GM19035 (cell line): ENCODE measurements at regions not wholly inside any gene's neighbourhood (a gene's known extent, or its start where the extent isn't known, plus 50 kb on each side); places are given as distances from the start of the nearest gene placed in this dataset.
"Not testable (repeated sequence)": the region's sequence is repeated elsewhere in the genome, so short reads cannot be mapped to it uniquely, and the experiment has no call there.

Source experiments
- ATAC-seq: cut with Tn5 transposase; IDR thresholded peaks from one replicate; pipeline ENCODE4 v1.9.1; 2021; ENCODE audit not compliant: unreplicated experiment

DNA sequence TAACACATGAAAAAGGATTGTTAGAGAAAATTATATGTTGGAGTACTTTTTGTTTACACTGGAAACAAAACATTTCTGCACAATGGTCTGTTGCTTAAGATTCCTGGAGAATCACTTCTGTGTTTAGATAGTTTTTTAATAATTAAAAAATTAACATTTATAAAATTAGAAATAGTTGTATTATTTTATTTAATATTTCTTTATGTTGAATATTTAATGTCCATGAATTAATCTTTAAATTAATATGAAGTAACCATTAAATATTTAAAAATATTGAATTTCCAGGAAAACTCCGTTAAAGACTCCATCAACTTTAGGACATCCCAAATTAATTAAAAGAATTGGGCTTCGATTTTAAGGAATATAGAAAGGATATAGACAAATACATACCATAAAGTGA is 797.1 kb upstream of the GALNTL6 start:
- no peak for ATAC-seq

DNA sequence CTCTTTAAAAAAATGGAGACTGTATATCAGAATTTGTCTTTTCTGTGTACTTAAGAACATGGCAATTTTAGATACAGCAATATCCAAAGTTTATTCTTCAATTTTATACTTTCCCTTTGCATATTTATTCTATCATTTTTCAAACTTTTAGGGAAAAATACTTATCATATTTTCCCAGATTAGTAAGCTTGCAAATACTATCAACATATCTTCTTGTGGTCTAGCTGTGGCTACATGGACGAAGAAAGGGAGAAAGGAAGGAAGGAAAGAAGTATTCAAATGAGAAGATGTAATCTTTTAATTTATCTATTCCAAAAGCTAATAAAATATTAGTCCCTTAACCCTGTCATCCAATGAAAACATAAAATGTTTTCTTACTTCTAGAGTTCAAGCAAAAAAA is 797.8 kb upstream of the GALNTL6 start:
- ATAC-seq, result no peak

DNA sequence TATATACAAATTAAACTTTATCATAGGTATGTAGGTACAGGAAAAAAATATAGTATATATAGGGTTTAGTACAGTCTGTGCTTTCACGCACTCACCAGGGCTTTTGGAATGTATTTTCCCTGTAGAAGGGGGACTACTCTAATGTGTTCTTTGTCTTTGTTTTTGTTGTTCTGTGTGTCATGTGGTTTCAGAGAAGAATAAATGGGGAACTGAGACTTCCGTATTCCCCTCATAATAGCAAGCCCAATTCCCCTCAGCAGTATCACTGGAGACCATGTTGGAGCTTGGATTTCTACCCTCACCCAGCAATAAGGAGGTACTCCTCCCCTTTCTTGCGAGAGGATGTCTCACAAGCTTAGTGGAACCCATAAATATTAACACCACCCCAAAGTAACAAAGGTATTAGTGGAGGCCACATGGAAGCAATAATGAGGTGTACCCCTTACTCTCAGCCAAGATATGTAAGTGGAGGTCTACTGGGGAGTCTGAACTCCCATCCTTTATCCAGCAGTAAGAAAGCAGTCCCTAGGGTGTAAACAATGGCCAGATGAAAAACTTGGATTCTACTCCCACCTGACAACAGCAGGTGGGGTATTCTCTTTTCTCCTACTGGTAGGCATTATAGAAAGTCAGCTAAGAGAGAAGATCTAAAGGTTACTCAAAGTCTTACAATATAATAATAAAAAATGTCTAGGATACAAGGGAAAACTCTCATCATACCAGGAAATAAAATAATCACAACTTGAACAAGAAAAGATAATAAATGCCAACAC is 805.4 kb upstream of the GALNTL6 start:
- ATAC-seq, result no peak

DNA sequence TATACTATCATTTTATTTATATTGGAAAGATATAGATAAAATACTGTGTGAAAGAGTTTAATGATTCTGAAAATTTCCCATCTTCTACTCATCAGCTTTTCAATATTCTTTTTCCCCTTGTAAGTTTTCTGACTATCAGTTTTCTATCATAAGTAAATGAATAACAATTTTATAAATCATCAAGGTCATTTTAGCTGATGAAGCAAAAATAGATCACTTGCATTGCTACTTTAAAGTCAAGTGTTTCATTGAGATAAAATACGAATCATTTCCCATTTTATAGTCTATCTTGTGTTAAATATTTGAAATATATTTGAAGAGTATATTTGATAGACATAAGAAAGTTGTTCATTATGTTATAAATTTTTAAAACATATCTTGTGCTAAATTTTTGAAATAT is 811.0 kb upstream of the GALNTL6 start:
- ATAC-seq, result no peak

DNA sequence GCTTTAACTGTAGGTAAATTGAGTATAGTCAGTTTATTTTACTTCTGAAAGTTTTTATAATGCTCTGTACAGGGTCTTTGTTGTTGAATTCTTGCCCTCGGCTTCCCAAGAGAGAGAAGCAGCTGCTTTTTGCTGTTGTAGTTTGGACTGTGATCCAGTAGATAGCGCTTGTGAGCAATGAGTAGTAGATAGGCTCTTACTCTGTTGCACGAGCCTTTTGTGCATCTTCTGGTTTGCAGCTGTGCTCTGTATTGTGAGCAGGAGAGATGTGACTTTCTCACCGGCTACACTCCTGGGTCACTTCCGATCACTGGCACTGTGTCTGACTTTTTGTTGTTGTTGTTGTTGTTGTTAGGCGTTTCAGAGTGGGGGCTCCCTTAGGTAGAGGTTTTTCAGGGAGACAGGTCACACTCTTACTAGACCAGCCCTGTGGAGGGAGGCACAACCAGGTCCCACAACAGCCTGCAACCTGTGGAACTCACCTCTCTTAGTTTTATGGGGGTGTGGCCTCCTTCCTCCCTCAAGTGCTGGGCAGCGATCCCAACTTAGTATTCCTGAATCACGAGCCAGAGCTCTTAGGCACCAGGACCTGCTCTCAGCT is 822.1 kb upstream of the GALNTL6 start:
- peak; percentile 91 for ATAC-seq

DNA sequence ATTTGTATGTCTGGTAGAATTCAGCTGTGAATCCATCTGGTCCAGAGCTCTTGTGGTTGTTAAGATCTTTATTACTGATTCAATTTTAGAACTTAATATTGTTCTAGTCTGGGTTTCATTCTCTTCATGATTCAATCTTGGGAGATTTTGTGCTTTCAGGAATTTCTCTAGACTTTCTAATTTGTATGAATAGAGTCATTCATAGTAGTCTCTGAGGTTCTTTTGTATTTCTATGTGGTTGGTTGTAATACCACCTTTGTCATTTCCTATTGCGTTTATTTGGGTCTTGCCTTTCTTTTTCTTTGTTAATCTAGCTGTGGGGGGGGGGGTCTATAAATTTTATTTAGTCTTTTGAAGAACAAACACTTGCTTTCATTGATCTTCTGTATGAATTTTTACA is 824.8 kb upstream of the GALNTL6 start:
- ATAC-seq, result no peak

DNA sequence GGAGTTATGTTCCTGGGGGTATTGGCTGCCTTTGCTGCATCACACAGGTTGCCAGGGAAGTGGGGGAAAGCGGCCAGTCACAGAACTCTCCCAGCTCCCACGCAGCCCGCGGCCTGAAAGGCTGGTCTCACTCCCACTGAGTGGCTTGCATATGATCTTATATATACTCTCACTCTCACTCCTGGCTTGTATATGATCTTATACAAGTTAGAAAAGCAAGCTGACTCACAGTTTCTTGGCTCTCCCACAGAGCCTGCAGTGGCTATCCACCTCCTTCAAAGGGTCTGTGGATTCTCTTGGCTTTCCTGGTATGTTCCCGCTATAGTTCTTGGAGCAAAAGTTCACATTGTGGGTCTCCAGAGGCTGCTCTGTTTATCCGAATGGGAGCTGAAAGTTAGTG is 833.5 kb upstream of the GALNTL6 start:
- ATAC-seq, result no peak

DNA sequence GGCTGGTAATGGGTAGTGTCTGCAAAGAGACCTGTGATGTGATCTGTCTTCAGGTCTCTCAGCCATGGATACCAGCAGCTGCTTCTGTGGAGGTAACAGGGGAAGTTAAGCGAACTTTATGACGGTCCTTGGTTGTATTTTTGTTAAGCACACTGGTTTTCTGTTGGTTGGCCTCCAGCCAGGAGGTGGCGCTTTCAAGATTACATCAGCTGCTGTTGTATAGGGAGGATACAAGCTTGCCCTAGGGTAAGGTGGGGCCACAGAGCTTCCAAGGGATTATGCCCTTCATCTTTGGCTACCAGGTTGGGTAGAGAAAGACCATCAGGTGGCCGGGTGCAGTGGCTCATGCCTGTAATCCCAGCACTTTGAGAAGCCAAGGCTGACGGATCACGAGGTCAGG is 834.2 kb upstream of the GALNTL6 start:
- ATAC-seq, result no peak

DNA sequence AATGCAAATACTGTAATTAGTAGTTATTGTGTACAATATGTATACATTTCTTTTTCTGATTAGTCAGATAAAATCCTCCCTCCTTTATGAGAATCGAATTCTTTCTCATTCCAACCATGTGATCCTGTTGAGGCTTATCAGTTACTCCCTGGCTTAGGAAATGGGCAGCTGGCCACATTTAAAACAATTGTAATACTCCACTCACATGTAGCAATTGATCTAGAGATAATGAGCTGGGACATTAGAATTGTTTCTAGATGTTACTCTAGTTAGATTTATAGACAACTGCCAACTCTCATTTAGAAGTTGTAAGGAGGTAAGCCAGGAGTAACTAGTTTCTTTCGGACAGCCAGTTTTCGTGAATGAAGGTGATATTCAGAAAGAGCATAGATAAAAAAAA is 859.3 kb upstream of the AADAT start:
- no peak for ATAC-seq

DNA sequence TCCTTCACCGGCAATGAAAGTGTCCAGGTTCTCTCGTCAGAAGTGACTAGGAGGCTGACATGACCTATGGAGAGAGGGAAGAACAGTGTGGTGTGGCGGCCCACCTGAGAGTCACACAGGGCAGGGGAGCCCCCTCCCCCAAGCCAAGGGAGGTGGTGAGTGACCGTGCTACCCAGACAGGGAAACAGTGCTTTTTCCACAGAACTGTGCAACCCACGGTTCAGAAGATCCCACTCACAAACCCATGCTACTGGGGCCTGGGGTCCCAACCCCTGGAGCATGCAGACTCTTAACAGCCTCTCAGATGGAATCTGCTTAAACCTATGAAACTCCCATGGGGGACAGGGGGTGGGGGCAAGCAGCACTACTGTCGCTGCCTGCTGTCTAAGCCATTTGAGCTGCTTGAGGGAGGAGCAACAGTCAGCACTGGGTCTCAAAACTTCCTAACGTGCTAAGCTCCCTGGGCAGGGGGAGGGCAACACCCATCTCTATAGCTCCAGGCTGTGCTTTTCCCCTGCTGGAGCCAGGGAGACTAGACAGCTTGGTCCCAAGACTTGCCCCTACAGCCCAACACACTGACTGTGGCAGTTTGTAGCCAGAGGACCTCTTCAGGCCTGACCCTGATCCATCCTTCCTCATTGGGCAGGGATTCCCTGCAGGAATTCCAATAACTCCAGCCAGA is 850.4 kb upstream of the AADAT start:
- no peak for ATAC-seq

DNA sequence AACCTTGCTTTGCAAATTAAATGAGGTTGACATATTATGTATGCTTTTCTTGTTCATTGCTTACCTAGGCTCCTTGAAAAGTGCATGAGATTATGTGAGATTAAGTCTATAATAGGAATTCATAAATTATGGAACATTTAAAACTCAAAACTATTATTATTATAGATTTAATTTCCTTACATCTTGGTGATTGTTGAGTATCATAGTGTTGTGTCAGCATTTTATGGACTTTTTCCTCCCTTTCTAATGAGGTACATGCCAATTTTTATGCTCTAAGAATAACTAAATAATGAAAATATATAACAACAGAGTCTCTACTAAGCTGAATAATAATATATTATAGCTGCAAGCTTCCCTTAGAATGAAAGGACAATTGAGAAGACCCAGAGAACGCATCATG is 848.8 kb upstream of the AADAT start:
- no peak for ATAC-seq

DNA sequence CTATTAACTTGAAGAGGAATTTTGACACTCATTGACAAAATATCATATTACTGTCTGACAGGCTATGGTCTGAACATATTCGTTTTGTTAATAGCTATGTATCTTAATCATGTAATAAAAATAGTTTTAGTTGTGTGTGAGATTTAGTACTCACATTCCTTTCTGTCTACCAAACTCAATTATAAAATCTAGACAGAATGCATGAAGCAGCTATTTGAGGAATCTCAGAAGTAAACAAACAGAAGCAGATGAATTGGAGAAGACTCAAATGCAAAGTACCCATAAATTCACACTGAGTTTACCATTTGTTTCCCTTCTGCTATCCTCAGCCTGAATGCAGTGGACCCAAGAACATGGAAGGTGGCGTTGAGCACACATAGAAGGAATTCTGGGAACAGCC is 841.6 kb upstream of the AADAT start:
- ATAC-seq, result no peak

DNA sequence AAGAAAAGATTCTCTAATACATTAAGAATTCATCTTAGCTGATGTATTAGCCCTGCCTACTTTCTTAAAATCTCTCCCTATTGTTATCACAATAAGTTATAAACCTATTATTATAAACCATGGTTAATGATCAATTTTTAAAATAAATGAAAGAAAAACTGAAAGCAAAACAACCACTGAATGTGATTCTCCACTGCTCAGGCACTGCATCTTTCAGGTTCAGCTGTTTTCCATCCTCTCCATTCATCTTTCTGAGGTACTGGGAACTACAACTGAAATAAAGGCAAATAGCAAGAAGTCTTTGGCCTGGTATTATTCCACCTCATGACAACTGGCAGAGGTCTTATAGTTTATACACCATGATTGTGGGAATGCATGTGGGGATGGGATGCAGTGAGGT is 798.9 kb upstream of the AADAT start:
- ATAC-seq, result no peak

DNA sequence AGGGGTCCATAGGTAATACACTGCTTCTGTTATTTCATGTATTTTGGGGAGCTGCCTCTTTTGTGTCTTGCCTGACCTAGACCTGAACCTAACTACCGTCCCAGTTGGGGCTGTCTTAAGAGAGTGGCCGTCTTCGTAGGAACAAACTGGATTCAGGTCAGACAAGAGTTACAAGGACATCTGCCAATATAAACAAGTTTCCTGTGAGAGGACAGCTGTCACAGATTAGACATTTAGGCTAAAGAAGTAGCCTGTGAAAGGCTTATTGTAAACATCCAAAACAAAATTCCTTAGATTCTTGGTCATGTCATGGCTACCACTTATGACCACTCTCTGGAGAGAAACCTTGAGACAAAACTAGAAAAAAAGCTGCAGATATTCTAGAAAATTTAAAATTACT is 797.6 kb upstream of the AADAT start:
- ATAC-seq, result no peak

DNA sequence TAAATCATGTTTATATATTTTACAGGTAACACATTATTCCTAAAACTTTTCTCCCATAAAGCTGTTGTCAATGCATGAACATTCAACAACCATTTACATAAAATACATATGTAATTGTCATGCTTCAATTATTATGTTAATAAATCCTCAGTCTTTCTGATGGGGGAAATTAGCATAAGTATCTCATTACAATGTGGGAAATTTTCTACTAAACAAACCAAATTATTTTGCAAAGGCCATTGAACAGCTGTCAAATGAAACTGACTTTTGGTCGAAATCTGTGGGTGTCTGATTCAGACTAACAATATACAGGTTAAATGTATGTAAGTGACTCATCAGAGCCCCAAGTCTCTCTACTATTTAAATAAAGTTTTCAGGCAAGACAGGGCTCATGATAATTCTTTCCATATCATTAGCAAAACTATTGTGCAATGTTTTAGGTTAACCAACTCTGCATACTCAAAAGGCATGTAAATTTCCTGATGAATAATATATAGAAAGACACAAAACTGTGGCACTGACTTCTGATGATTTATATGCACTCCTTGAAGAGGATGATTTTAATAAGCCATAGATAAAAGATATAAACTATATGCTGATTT is 795.3 kb upstream of the AADAT start:
- ATAC-seq, result no peak

DNA sequence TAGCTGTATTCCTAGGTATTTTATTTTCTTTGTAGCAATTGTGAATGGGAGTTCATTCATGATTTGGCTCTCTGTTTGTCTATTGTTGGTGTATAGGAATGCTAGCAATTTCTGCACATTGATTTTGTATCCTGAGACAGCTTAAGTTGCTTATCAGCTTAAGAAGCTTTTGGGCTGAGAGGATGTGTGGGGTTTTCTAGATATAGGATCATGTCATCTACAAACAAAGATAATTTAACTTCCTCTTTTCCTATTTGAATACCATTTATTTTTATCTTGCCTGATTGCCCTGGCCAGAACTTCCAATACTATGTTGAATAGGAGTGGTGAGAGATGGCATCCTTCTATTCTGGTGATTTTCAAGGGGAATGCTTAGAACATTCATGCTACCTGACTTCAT is 791.9 kb upstream of the AADAT start:
- not testable (repeated sequence) for ATAC-seq

DNA sequence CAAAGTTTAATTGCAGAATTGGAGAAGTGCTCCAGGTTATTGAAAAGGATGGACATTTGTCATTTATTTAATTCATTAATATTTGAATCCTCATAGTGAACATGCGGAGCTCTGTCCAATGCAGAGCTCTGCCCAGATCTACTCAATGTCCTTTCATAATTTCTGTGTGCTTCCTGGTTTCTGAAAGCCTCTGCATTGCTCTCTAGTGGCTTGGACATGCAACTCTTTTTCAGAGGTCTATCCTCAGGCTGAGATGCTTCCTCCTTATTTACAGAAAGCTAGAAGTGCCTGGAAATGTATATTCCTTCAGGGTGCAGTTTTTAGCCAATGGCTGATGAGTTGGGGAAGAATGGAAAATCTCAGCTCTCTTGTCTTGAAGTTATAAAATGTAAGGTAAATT is 786.1 kb upstream of the AADAT start:
- ATAC-seq, result peak; percentile 67

DNA sequence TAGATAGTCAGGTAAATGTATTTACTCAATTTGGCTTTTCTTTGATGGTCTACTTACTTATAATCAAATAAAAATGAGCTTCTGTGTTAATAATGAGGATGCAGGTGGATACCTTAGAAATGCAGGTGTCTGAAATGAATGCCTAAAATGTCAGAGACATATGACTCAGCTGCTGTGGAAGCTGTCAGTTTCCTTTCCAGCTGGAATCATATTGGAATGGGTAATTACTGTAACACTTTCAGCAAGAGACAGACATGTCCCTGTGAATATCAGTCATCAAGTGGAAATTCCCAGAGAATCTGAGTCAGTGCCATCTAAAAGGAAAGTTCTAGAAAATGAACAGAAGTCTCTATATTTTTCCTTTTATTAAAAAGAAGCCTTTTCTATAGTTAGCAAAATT is 783.0 kb upstream of the AADAT start:
- ATAC-seq, result no peak

DNA sequence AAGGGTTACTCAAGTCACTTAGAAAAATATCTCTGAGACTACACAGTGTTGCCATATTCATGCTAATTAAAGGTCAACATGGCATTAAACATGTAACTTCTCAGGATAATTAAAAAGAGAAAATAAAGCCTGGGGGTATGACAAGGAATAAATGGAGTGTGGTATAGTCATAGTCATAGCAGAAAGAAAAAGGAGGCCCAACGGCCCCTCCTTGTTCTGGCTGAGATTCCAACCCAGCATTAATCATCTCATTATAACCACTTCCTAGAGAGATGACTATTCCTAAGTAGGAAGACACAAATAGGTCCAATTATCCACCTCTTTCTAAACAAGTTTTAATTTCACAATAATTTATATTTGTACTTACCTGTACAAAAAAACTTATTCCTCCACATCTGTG is 778.4 kb upstream of the AADAT start:
- ATAC-seq, result no peak

DNA sequence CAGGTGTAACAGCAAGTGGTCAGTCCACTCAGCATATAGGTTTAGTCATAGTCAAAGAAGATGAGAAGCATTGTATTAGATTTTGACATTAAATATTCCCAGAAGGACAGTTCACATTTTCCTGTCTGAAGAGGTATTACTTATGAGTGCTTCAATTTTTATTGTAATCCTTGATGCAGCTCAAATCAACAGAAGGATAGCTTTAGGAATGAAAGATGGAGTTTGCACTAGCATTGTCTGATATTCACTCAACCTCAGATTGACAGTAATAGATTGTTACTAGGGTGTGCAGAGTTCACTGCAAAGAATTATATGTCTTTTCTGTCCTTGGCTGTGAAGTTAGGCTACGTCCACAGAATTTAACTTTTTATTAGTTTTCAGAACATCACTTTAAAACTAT is 764.3 kb upstream of the AADAT start:
- ATAC-seq, result no peak

DNA sequence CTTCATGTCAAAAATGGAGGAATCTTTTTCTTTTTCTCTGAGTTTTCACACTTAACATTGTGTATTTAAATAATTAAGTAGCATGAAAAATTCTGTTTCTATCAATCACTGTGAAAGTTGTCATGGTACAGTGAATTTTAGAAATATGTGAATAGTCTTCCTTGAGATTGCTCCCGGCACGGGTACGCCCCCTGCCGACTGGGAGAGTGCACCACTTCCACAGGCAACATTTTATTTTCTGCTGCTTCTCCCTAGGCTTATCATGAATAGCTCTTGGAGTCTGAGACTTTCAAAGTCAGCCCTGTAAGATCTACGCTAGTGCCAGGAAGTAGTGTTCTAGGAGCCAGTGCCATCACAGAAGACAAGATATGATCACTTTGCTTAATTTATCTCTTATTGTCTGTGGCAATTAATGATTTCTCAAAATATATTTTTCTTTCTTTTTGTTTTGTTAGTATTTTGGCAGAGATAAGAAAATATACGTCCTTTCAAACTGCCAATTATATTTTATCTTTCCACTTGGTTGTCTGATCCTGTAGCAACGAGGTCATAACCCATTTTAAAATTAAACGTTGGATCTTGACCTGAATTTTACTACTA is 763.8 kb upstream of the AADAT start:
- peak; percentile 75 for ATAC-seq

DNA sequence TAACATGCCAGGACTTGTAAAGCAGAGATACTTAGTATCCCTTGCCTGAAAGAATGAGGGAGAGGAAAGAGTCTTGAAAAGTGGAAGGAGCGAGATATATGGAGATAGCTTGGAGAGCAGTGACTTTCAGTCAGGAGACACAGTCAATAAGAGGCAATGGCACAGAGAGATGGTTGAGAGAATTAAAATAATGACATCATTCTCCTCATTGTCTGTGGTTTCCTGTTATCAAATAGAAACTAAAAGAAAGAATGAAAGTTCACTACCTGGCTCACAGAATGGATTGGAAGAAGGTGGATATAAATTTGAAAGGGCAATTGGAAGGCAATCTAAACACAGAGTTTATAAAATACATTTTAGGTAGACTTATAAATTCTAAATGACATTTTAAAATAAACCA is 760.2 kb upstream of the AADAT start:
- ATAC-seq, result peak; percentile 59
